ENCODE measurements at regions not wholly inside any gene's neighbourhood (a gene's known extent, or its start where the extent isn't known, plus 50 kb on each side); places are given as distances from the start of the nearest gene placed in this dataset.

- TF ChIP-seq CTCF (IDR thresholded peaks at IDR 0.05) = no peak
- H3K9me3 ChIP-seq = no peaks in the 10 kb centered on the region
- no peak overlapping the region for H3K4me3 ChIP-seq (ENCODE audit: low read depth in 1 of 2, low read length in 1 of 2)
- H3K36me3 ChIP-seq = no peaks in the 10 kb centered on the region
- H3K27ac ChIP-seq = no peak overlapping the region
- H3K4me1 ChIP-seq (ENCODE audit: control insufficient read depth in 1 of 2, insufficient read depth in 1 of 2, low read depth in 1 of 2, low read length in 1 of 2) = peaks cover 0 to 7% of the 10 kb centered on the region in 2 experiments
- H3K27me3 ChIP-seq = no peaks in the 10 kb centered on the region
These were observed 70.9 kb upstream of the HMCN1 start for GRCh38 chr1:185663332-185663731.

GRCh38 chr1:185661971-185662370 lies 72.2 kb upstream of the HMCN1 start:
- H3K36me3 ChIP-seq = no peaks in the 10 kb centered on the region
- peak overlapping the region; percentile 28 for H3K27ac ChIP-seq
- TF ChIP-seq CTCF (IDR thresholded peaks at IDR 0.05) = no peak
- H3K4me1 ChIP-seq (ENCODE audit: control insufficient read depth in 1 of 2, insufficient read depth in 1 of 2, low read depth in 1 of 2, low read length in 1 of 2) = peaks cover 0 to 7% of the 10 kb centered on the region in 2 experiments
- H3K9me3 ChIP-seq = no peaks in the 10 kb centered on the region
- H3K27me3 ChIP-seq = no peaks in the 10 kb centered on the region
- H3K4me3 ChIP-seq (ENCODE audit: low read depth in 1 of 2, low read length in 1 of 2) = no peak overlapping the region

GRCh38 chr1:185656663-185657062 lies 77.5 kb upstream of the HMCN1 start:
- no peaks in the 10 kb centered on the region for H3K9me3 ChIP-seq
- H3K4me1 ChIP-seq (ENCODE audit: control insufficient read depth in 1 of 2, insufficient read depth in 1 of 2, low read depth in 1 of 2, low read length in 1 of 2) = peaks cover 0 to under 1% of the 10 kb centered on the region in 2 experiments
- no peak for TF ChIP-seq CTCF (IDR thresholded peaks at IDR 0.05)
- H3K27ac ChIP-seq = no peak overlapping the region
- H3K4me3 ChIP-seq (ENCODE audit: low read depth in 1 of 2, low read length in 1 of 2) = no peak overlapping the region
- no peaks in the 10 kb centered on the region for H3K27me3 ChIP-seq
- no peaks in the 10 kb centered on the region for H3K36me3 ChIP-seq

- Histone ChIP-seq H3K4me1 (ENCODE audit: control insufficient read depth in 1 of 2, insufficient read depth in 1 of 2, low read depth in 1 of 2, low read length in 1 of 2) (no peaks in the 10 kb centered on the region), H3K4me3 (ENCODE audit: low read depth in 1 of 2, low read length in 1 of 2) (no peak overlapping the region), H3K36me3 (no peaks in the 10 kb centered on the region), H3K27ac (no peak overlapping the region), H3K27me3 (no peaks in the 10 kb centered on the region), H3K9me3 (no peaks in the 10 kb centered on the region)
- TF ChIP-seq CTCF (IDR thresholded peaks at IDR 0.05) = no peak
These were observed 79.3 kb upstream of the HMCN1 start for GRCh38 chr1:185654952-185655314.

- no peaks in the 10 kb centered on the region for H3K36me3 ChIP-seq
- H3K27me3 ChIP-seq = no peaks in the 10 kb centered on the region
- no peak for TF ChIP-seq CTCF (IDR thresholded peaks at IDR 0.05)
- no peak overlapping the region for H3K27ac ChIP-seq
- no peaks in the 10 kb centered on the region for H3K9me3 ChIP-seq
- no peaks in the 10 kb centered on the region for H3K4me1 ChIP-seq (ENCODE audit: control insufficient read depth in 1 of 2, insufficient read depth in 1 of 2, low read depth in 1 of 2, low read length in 1 of 2)
- H3K4me3 ChIP-seq (ENCODE audit: low read depth in 1 of 2, low read length in 1 of 2) = no peak overlapping the region
These were observed 79.8 kb upstream of the HMCN1 start for GRCh38 chr1:185654199-185654951.
